Fibroblast of skin of right biceps (primary cell): ENCODE measurements at regions not wholly inside any gene's neighbourhood (a gene's known extent, or its start where the extent isn't known, plus 50 kb on each side); places are given as distances from the start of the nearest gene placed in this dataset.

Experiments
- DNase-seq: peaks from one replicate; pipeline ENCODE4 v3.0.0-alpha.2; 2013

DNA sequence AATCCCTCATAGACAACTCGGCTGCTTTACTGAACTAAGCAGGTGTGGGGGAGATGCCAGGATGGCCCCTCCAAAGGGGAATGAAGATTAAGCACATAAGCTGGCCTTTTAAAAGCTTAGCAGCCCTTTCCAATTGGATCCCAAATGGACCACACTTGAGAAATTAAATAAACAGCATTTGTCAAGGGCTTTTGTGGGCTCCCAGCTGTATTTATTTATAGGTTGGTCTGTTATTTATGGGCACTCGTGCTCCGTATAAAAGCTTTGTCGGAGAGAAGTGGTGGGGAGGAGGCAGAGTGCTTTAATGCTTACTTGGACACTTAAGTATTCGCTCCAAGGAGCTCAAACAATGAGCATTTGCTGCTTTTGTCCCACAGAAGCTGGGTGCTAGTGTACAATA is 580.2 kb downstream of the MED13L start:
- no peak for DNase-seq

DNA sequence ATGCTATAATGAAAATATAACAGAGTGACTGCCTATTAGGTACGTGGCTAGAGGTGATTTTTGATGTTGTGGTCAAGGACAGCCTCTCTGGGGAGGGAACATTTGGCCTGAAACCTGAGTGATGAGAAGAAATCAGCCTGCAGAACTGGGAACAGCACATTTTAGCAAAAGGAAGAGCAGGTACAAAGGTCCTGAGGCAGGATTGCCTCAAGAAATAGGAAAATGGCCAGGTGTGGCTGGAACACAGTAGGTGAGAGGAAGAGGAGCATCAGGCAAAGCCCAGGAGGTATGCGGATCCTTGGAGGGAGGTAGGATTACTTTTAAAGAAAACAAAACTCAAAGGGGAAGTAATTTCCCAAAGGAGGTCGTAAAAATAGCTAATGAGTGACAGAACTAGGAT is 582.9 kb downstream of the MED13L start:
- DNase-seq: no peak

DNA sequence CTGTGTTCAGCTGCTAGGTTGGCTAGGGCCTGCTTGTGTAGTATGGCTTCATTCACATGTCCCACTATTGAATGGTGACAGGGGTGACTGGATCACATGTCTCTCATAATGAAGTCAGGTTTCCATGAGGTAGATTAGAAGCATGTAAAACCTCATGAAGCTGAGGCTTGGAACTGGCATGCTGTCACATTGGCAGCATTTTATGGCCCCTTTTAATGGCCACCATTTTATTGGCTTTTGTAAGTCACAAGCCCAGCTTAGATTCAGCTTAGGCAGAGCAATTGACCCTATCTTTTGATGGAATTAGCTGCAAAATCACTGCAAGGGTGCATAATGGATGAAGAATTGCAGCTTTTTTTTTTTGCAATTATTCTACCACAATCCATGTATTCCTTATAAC is 583.5 kb downstream of the MED13L start:
- no peak for DNase-seq

DNA sequence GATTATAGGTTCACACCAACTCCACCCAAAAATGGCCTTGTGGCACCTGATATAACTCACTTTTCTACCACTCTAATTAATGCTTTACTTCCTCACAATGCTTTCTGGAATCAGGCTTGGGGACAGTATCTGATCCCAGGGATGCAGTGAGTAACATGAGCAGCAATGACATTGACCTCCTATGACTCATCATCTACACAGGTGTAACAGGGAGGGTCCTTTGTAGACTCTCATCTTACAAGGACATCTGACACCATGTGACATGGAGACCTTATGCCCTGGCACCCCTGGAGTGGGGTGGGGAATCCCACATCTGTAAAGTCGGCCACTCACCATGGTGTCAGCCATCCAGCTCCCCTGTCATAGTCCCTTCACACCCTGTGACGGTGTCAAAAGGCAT is 586.4 kb downstream of the MED13L start:
- DNase-seq: no peak

DNA sequence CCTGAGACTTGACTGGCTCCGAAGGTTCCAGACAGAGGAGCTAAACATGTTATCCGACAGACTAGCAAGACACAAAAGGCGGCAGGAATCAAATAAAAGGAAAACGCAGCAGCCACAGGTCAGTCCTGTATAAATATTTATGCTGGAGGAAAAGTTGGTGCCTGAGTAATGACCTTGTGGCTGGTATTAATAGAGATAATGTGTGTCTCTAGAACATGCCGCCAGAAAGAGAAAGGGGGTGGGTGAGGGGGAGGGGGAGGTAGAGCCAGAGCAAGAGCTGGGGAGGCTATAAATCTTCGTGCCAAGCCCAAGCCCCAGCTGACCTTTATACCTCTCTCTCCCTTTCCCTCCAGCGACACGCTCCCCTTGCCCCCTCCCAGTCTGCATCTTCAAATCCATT is 590.4 kb downstream of the MED13L start:
- no peak for DNase-seq

DNA sequence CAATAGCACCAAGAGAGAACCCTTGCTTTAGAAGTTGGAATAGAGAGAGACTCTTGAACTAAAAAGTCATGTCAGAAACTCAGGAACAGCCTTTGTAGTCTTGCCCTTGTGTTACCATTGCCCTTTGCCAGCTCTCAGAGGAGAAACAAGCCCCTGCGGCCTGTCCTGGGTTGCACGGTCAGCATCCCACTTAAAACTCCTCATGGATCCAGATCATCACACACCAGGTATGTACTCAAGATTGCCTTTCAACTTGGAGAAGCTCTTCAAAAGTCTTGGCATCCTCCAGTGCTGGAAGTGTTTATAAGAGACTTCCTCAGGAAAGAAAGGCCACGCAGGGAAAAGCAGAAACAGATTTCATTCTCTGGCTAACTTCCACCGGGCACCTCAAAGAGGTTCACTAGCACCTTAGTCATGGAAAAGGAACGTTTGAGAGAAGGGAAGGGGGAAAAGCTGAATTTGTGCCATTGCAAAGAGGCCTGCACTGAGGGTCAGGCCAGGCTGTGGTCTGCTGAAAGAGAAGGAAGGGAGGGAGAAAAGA is 594.2 kb downstream of the MED13L start:
- DNase-seq: peak; percentile 45

DNA sequence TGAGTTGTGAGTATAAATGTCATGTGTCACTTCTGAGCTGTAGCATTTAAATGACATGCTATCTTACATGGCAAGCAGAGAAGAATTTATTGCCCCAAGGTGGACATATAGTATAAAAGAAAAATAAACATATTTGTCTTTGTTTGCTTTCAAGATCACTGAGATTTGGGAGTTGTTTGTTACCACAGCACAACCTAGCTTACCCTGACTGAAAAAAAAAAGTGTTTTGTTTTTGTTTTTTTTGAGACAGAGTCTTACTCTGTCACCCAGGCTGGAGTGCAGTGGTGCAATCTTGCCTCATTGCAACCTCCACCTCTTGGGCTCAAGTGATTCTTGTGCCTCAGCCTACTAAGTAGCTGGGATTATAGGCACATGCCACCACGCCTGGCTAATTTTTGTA is 596.5 kb downstream of the MED13L start:
- no peak for DNase-seq

DNA sequence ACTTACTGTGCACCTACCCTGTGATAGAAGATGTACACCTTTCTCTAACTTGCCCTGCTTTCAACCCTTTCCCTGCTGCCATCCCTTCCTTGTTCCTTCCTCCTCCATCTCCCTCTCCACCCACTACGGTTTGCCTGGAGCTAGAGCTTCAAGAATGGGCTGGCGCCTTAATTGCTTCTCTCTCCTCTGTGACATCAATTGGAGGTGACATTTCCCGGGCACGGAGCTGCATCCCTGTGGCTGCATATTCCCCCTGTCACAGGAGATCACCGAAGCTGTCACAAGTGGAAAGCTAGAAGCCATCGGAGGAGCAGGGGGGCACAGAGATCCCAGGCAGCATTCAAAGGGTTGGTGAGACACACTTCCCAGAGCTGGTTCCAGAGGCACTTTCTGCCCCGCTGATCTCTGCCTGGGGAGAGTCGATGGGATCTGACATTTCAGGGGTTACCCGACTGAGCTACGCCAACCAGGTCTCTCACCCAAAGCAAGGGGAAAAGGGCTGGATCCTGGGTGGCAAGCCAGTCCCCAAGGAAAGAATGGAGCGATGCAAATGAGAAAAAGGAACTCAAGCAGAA is 604.9 kb downstream of the MED13L start:
- DNase-seq: no peak

DNA sequence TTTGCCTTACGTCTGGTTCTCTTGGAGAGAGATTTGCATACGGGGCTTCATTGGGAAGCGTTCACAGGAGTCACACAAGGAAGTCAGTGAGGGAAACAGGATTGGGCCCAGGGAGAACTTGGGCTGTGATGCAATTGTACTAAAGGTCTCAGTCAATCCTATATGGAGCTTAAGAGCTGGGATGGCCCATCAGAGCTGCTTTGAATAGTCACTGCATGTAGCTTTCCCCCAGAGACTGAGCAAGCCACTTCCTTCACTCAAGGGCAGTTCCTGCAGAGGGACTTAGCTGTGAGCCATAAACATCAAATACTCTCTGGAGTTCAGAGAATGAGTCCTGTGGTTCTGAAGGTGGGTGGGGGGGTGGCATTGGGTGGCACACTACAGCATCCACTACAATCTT is 605.4 kb downstream of the MED13L start:
- DNase-seq: no peak

DNA sequence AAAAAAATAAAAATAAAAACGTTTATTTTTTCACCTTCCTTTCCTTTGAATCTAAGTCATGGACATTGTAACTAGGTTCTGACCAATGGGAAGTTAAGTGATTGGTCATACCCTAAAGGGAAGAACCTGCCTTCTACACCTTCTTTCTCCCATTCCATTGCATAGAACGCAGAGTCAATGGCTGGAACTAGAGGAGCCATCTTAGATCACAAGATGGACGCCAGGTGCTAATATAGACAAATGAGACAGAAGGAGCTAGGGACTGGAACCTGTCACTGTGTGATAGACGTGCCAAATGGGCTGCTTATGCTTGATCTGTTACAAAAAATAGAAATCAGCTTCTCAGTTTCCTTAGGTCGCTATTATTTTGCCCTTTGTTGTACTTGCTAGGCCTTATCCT is 606.6 kb downstream of the MED13L start:
- no peak for DNase-seq

DNA sequence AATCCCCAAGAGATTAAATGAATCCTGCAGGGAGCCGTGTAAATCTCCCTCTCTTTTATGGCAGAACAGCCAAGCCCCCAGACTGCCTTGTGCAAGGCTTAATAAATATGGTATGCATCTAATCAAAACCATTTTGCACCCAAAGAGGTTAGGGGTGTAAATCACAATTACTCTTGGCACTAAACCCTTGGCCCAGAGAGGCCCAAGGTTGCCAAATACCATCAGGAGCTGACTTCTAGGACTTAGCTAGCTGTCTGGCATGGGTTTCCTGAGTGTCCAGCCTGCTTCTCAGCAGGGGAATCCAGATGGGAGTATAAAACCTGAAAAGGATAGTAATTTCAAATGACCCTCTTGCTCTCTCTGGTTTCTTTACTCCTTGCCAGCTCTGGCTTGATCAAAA is 610.4 kb downstream of the MED13L start:
- DNase-seq: no peak

DNA sequence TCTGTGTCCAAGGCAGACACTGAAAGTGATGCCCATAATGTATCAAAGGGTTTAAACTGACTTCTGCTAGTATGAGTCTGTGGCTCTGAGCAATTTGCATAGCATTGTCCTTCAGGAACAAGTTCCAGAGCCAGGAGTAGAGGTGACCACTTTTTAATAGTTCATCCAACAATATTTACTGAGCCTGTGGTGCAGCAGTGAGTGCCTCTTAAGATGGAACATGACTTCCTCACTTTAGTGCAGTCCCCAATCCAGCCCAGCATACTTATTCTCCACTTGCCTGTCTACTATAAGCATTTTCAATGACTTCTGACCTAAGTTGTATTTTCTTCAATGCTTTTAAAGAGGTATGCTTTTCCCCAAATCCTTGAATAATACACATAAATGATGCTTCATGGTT is 611.3 kb downstream of the MED13L start:
- no peak for DNase-seq

DNA sequence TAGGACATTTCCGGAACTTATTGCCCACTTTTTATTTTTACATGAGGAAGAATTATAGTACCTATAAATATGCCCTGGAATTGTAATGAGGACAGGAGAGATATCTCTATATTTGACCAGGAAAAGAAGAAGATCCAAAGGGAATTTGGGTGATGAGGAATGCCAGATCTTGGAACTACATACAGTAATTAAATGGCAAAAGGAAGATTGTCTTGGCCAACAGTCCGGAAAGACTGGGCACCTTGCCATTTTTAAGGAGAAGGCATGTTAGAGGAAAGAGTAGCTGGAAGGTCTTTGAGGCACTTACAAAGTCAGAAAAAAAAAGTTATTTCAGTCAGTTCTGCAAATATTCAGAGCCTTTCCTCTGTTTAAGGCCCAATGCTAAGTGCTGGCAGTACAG is 616.4 kb downstream of the MED13L start:
- DNase-seq: peak; percentile 74

DNA sequence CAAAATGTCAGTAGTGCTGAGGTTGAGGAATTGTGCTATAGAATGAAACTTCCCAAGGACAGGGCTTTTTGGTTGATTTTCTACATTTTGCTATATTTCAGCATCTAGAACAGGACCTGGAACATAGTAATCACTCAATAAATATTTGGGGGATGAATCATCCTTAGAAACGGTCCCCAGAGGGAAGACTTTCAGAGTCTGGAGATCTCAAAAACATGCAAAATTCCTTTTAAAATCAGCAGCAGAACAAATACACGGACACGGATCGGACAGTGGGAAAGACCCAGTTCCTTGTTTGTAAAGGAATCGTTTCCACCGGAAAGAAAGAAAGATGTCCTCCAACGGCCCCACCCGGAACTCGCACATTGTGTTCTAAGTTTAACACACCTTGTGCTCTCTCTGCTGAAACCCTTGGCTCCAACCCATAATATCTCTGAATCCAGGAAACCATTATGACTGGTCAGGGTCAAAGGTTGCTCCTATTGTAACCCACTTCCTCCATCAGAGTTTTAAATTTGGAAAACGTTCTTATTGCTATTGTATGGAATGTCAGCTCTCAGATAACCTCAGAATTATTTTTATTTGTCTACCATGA is 617.2 kb downstream of the MED13L start:
- DNase-seq: peak; percentile 80

DNA sequence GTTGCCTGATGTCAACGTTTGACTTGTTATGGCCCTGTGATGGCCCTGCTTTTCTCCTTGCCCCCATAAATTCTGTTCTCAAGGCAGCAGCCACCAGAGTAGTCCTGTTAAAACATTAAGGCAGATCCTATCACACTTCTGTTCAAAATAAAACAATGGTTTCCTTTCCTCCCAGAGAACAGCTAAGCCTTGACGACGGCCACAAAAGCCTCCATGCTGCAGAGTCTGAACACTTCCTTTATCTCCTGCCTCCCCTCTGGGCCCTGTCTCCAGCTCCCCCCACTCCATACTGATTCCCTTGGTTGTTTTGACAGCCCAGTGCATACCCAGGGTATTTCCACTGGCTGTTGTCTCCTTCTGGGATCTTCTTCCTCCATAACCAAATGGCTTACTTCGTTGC is 618.1 kb downstream of the MED13L start:
- no peak for DNase-seq

DNA sequence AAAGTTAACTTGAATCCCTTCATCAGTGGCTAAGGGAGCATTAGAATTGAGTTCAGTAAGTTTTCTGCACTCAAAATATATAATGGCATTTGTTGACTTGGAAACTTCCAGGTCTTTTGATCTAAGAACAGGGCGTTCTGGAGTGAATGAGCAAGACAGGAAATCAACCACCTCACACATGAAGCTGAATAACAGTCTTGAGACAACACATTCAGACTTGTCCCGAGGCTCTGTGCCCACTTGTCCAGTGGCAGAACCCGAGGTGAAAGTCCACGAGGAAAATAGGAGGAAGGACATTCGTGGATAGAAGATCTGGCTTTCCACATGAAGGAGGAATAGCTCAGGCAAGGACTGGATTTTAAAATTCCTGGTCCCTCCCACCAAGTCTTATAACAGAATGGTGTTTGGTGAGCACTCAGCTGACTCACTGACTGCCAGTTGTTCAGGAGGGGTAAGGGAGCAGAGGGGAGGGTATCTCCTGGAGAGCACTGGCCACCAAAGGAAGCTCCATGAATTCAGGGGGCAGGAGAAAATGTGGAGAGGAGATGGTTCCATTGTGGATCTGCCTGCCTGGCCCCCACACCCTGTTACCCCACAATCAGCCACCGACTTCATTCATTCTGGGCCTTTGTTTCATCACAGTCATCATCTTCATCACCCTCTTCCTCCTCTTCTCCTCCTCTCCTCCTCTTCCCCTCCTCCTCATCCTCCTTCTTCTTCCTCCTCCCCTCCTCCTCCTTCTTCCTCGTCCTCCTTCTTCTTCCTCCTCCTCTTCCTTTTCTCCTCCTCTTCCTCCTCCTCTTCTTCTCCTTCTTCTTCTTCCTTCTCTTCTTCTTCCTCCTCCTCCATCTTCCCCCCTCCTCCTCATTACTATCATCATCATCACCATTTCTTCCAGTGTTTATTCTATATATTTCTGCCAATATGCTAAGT is 620.1 kb downstream of the MED13L start:
- DNase-seq: no peak

DNA sequence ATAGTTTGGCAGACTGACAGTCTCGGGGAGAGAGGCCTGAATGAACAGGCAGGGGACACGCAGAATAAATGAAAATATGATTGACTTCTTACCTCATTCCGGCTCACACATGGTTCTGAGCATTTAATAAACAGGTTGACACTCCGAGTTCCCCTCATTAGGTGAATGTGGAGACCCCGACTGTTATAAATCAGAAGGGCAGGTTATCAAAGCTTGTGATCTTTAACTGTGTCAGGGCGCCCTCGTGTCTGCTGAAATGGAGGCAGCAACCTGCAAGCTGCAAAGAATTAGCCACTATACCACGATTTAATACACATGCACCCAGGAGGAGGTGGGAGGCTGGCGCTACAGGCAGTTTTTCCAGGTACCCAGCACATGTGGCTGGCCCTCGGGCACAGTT is 627.5 kb downstream of the MED13L start:
- no peak for DNase-seq

DNA sequence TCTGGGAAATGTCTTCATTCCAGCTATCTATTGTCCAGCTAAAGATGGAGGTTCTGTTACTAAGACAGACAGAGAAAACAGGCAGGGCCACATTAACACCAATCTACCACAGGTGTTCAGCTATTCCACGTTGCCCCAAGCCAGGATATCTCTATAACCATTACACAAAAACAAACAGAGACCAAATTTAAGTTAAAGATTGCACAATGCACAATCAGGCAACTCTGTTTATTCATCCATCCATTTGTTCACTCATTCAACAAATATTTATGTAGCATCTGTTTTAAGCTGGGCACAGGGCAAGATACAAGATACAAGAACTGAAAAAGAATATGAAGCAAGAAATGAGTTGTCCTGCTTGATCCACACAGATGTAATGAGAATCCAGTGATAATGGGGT is 629.0 kb downstream of the MED13L start:
- no peak for DNase-seq

DNA sequence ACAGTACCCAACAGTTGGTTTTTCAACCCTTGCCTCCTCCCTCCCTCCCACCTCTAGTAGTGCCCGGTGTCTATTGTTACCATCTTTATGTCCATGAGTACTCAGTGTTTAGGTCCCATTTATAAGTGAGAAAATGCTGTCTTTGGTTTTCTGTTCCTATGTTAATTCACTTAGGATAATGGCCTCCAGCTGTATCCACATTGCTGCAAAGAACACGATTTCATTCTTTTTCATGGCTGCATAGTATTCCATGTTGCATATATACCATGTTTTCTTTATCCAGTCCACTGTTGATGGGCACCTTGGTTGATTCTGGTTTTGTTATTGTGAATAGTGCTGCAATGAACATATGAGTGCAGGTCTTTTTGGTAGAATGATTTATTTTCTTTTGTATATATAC is 631.3 kb downstream of the MED13L start:
- no peak for DNase-seq

DNA sequence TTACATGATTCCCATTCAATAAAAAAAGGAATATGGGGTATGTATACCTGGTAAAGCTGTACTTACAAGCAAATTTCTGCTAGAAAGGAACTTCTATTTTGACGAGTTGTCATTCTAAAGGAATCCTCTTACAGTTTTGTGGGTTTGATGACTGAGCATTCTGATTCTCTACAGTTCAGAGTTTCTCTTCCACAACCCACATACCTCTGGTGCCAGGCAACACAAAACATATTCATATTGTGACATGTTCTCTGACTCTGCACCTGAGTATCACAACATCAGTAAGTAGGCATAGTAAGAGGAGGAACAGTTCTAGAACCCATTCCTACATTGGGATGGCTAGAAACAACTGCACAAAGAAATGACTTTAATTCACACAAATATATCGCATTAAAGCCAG is 636.6 kb downstream of the MED13L start:
- peak; percentile 77 for DNase-seq

DNA sequence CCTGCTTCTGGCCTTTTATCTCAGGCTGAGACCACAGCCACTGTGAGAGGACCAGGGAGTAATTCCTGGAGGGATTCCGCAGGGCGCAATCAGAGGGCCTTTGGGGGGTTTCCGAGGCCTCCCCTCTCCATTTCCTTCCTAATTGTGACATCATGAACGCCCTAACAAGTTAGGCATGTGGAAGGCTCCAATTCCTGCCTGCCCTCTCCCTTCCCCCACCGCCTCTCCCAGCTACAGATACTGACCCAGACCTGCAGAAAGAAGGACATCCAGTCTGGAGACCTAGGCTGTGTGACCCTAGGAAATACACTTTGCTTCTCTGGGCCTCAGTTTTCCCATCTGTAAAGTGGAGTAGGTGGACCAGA is 637.9 kb downstream of the MED13L start:
- peak; percentile 29 for DNase-seq

DNA sequence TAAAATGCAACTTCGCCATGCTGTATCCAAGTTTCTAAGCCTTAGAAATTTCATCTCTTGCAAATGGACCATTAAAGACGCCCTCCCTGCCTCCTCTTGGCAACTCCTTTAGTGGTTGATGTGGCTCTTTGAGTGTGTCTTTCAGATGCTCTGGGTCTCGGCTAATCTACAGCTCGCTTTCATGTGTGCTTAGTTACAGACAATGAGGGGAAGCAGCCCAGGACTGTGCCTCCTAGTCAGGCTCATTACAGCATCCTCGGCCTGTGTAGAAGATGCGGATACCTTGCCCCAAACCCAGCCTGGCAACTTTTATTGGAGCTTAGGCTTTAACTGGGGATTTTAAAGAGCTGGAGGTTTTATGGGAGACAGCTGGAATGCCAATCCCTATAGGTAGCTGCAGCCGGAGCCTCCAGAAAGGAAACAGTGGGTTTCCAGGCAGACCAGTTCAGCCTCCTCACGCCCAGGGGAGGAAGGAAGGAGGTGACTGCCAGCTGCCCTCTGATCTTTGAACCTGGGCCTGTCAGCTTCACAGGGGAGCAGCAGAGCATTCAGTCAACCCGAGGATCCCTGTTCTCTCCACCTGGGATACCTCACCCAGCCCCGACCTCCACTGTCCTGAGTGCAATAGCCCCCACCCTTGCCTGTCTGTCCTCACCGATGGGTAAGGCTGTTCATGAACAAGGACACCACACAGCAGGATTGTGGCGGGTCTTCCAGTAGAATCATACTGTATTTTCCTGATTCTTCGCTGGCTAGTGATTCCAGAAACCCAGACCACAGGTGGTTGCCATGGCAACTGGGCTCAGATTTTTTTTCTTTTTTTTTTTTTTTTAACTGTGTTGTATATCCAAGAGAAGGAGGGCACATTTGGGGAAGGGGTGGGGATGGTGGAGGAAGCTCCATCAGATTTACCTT is 638.5 kb downstream of the MED13L start:
- DNase-seq: peak; percentile 31

DNA sequence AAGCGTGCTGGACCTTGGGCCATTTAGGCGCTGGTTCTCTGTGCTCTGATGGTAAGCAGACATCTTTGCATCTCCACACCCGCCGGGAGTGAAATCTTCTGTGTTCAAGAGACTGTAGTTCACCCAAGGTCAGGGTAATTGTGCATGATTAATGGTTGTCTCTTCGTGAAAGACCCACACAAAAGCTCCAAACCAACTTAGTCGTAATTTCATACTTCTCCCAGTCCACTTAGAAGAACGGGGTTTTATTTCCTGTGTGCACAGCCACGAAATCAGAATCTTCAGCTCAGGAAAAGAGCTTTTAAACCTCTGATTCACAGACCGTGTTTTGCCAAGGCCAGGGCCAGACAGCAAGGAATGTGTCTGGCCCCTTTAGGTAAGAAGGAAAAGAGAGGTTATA is 640.9 kb downstream of the MED13L start:
- DNase-seq: peak; percentile 72
